NB4 (cell line): ENCODE measurements at regions not wholly inside any gene's neighbourhood (a gene's known extent, or its start where the extent isn't known, plus 50 kb on each side); places are given as distances from the start of the nearest gene placed in this dataset.

Experiments
- CTCF ChIP-seq: IDR thresholded peaks from one replicate; pipeline ENCODE4 v1.5.1; 2012; ENCODE audit warnings: low read depth, low read length
- POLR2A ChIP-seq: IDR thresholded peaks from 2 replicates; pipeline ENCODE4 v1.6.1; 2011; ENCODE audit warnings: mild to moderate bottlenecking; ENCODE audit not compliant: insufficient read length; ENCODE audit errors: extremely low read depth

- TF ChIP-seq CTCF, result no peak
- no peak for TF ChIP-seq POLR2A
These were observed 458.6 kb upstream of the ZNF385D start for GRCh38 chr3:22209578-22209977.
